ENCODE measurements at regions not wholly inside any gene's neighbourhood (a gene's known extent, or its start where the extent isn't known, plus 50 kb on each side); places are given as distances from the start of the nearest gene placed in this dataset.

- H3K36me3 ChIP-seq: no peaks in the 10 kb centered on the region
- H3K27me3 ChIP-seq: no peaks in the 10 kb centered on the region
- no peak for DNase-seq
- no peak overlapping the region for H3K27ac ChIP-seq
- intact Hi-C loops (cut with DNase I; ENCODE audit: low total_unique reads): no loop called here
- no peaks in the 10 kb centered on the region for H3K9me3 ChIP-seq
- no peaks in the 10 kb centered on the region for H3K4me1 ChIP-seq
- TF ChIP-seq POLR2AphosphoS5 (IDR thresholded peaks at IDR 0.05) (no peak), CTCF (IDR thresholded peaks at IDR 0.05) (no peak), EP300 (IDR thresholded peaks at IDR 0.05) (no peak), POLR2A (IDR thresholded peaks at IDR 0.05) (no peak)
- no peak overlapping the region for H3K4me3 ChIP-seq
Measured at GRCh38 chr11:24348908-24349307, 147.9 kb upstream of the LUZP2 start.

GRCh38 chr11:24351179-24351578 lies 145.7 kb upstream of the LUZP2 start:
- intact Hi-C loops (cut with DNase I; ENCODE audit: low total_unique reads): no loop called here
- 38 to 83% (median 78%) methylated on average over 2 of the region's 2 CpGs for WGBS, 5 donors

GRCh38 chr11:24356501-24356900 lies 140.4 kb upstream of the LUZP2 start:
- Histone ChIP-seq H3K4me3 (no peak overlapping the region), H3K27ac (no peak overlapping the region), H3K27me3 (no peaks in the 10 kb centered on the region), H3K9me3 (peaks cover 0 to 4% (median 0%) of the 10 kb centered on the region in 4 donors), H3K4me1 (no peaks in the 10 kb centered on the region), H3K36me3 (no peaks in the 10 kb centered on the region)
- 70 to 80% (median 73%) methylated on average over 3 of the region's 3 CpGs for WGBS, 5 donors
- no peak for DNase-seq
- intact Hi-C loops (cut with DNase I; ENCODE audit: low total_unique reads): no loop called here
- no peak for TF ChIP-seq POLR2AphosphoS5 (IDR thresholded peaks at IDR 0.05)
- TF ChIP-seq POLR2A (IDR thresholded peaks at IDR 0.05): no peak
- no peak for TF ChIP-seq EP300 (IDR thresholded peaks at IDR 0.05)
- TF ChIP-seq CTCF (IDR thresholded peaks at IDR 0.05): no peak

More at GRCh38 chr11:24351179-24351578, 145.7 kb upstream of the LUZP2 start:
- H3K27me3 ChIP-seq: no peaks in the 10 kb centered on the region
- H3K27ac ChIP-seq: no peak overlapping the region
- DNase-seq: no peak
- H3K4me1 ChIP-seq: no peaks in the 10 kb centered on the region
- TF ChIP-seq POLR2AphosphoS5 (IDR thresholded peaks at IDR 0.05): no peak
- TF ChIP-seq POLR2A (IDR thresholded peaks at IDR 0.05): no peak
- no peak for TF ChIP-seq CTCF (IDR thresholded peaks at IDR 0.05)
- TF ChIP-seq EP300 (IDR thresholded peaks at IDR 0.05): no peak
- no peaks in the 10 kb centered on the region for H3K36me3 ChIP-seq
- peaks cover 0 to 4% (median 0%) of the 10 kb centered on the region in 4 donors for H3K9me3 ChIP-seq
- H3K4me3 ChIP-seq: no peak overlapping the region

- TF ChIP-seq POLR2AphosphoS5 (IDR thresholded peaks at IDR 0.05): no peak
- no peak for TF ChIP-seq EP300 (IDR thresholded peaks at IDR 0.05)
- TF ChIP-seq CTCF (IDR thresholded peaks at IDR 0.05): no peak
- TF ChIP-seq POLR2A (IDR thresholded peaks at IDR 0.05): no peak
Measured at GRCh38 chr11:24357620-24358410, 139.0 kb upstream of the LUZP2 start.

More at GRCh38 chr11:24357620-24358410, 139.0 kb upstream of the LUZP2 start:
- no peaks in the 10 kb centered on the region for H3K4me1 ChIP-seq
- no peak for DNase-seq
- WGBS, 5 donors: 60 to 76% (median 73%) methylated on average over 7 to 8 of the region's 8 CpGs
- no peak overlapping the region for H3K4me3 ChIP-seq
- H3K27ac ChIP-seq: no peak overlapping the region
- no peaks in the 10 kb centered on the region for H3K27me3 ChIP-seq
- intact Hi-C loops (cut with DNase I; ENCODE audit: low total_unique reads): no loop called here
- peaks cover 0 to 14% (median 0%) of the 10 kb centered on the region in 4 donors for H3K9me3 ChIP-seq
- H3K36me3 ChIP-seq: no peaks in the 10 kb centered on the region

All from stomach (tissue), 8 donors.